ENCODE measurements at regions not wholly inside any gene's neighbourhood (a gene's known extent, or its start where the extent isn't known, plus 50 kb on each side); places are given as distances from the start of the nearest gene placed in this dataset.

DNA sequence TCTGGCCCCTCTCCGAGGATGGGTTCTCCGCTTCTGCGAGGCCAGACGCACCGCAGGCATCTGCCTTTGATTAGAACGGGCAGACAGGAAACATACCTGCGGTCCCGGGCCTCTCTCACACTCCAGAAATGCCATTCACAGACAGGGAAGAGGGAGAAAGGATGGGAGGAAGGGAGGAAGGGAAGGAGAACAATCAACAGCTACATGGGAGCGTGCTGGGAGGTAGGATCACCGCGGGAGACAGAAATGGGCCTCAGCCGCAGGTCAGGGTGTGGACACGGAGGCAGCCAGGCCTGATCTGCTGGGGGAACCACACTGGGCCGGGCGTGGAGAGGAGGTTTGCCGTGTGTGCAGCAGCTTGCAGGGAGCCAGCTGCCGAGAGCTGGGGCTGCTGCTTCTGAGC is 90.7 kb upstream of the RGMA start:
- H3K9me3 ChIP-seq (ENCODE audit: insufficient read depth, low read depth, low read length) = no peaks in the 10 kb centered on the region
- no peak overlapping the region for H3K9ac ChIP-seq (ENCODE audit: low read depth, low read length, poor library complexity, severe bottlenecking)
- H3K27me3 ChIP-seq (ENCODE audit: insufficient read depth, low read length, poor library complexity, severe bottlenecking) = no peaks in the 10 kb centered on the region
- TF ChIP-seq CTCF (conservative IDR thresholded peaks at IDR 0.05; ENCODE audit: low read length) (no peak), EZH2phosphoT487 (IDR thresholded peaks at IDR 0.05; ENCODE audit: borderline replicate concordance) (no peak)
- no peak overlapping the region for H3K4me2 ChIP-seq (ENCODE audit: low read depth, low read length, poor library complexity, severe bottlenecking)
- no peaks in the 10 kb centered on the region for H3F3A ChIP-seq (ENCODE audit: low read depth)
- H3K36me3 ChIP-seq (ENCODE audit: insufficient read depth, low read length) = no peaks in the 10 kb centered on the region
- H3K9me2 ChIP-seq (replicated peaks; ENCODE audit: low read depth, low read length) = no peaks in the 10 kb centered on the region
- no peaks in the 10 kb centered on the region for H4K20me1 ChIP-seq (ENCODE audit: insufficient read depth, low read length, poor library complexity, severe bottlenecking)
- no peak overlapping the region for H2AFZ ChIP-seq (ENCODE audit: low read length)
- no peak overlapping the region for H3K4me3 ChIP-seq (ENCODE audit: low read length, poor library complexity, severe bottlenecking)
- H3K4me1 ChIP-seq (ENCODE audit: insufficient read depth, low read length, poor library complexity, severe bottlenecking) = no peaks in the 10 kb centered on the region
- H3K79me2 ChIP-seq (ENCODE audit: insufficient read depth, low read length) = no peaks in the 10 kb centered on the region

- Histone ChIP-seq H3K4me2 (ENCODE audit: low read depth, low read length, poor library complexity, severe bottlenecking) (no peak overlapping the region), H4K20me1 (ENCODE audit: insufficient read depth, low read length, poor library complexity, severe bottlenecking) (no peaks in the 10 kb centered on the region), H3K27me3 (ENCODE audit: insufficient read depth, low read length, poor library complexity, severe bottlenecking) (no peaks in the 10 kb centered on the region), H3K4me1 (ENCODE audit: insufficient read depth, low read length, poor library complexity, severe bottlenecking) (no peaks in the 10 kb centered on the region), H3K79me2 (ENCODE audit: insufficient read depth, low read length) (no peaks in the 10 kb centered on the region), H3K9me3 (ENCODE audit: insufficient read depth, low read depth, low read length) (no peaks in the 10 kb centered on the region), H3K4me3 (ENCODE audit: low read length, poor library complexity, severe bottlenecking) (no peak overlapping the region), H2AFZ (ENCODE audit: low read length) (no peak overlapping the region), H3K36me3 (ENCODE audit: insufficient read depth, low read length) (no peaks in the 10 kb centered on the region), H3F3A (ENCODE audit: low read depth) (no peaks in the 10 kb centered on the region), H3K9me2 (replicated peaks; ENCODE audit: low read depth, low read length) (no peaks in the 10 kb centered on the region), H3K9ac (ENCODE audit: low read depth, low read length, poor library complexity, severe bottlenecking) (no peak overlapping the region)
- no peak for TF ChIP-seq EZH2phosphoT487 (IDR thresholded peaks at IDR 0.05; ENCODE audit: borderline replicate concordance)
- no peak for TF ChIP-seq CTCF (conservative IDR thresholded peaks at IDR 0.05; ENCODE audit: low read length)
Measured at GRCh38 chr15:93179072-93179471, 90.1 kb upstream of the RGMA start.

GRCh38 chr15:93178371-93178770 is 89.4 kb upstream of the RGMA start:
- Histone ChIP-seq H3K4me3 (ENCODE audit: low read length, poor library complexity, severe bottlenecking) (no peak overlapping the region), H3K9me2 (replicated peaks; ENCODE audit: low read depth, low read length) (no peaks in the 10 kb centered on the region), H4K20me1 (ENCODE audit: insufficient read depth, low read length, poor library complexity, severe bottlenecking) (no peaks in the 10 kb centered on the region), H3F3A (ENCODE audit: low read depth) (no peaks in the 10 kb centered on the region), H3K4me2 (ENCODE audit: low read depth, low read length, poor library complexity, severe bottlenecking) (no peak overlapping the region), H3K79me2 (ENCODE audit: insufficient read depth, low read length) (no peaks in the 10 kb centered on the region), H2AFZ (ENCODE audit: low read length) (no peak overlapping the region), H3K9me3 (ENCODE audit: insufficient read depth, low read depth, low read length) (no peaks in the 10 kb centered on the region), H3K9ac (ENCODE audit: low read depth, low read length, poor library complexity, severe bottlenecking) (no peak overlapping the region), H3K36me3 (ENCODE audit: insufficient read depth, low read length) (no peaks in the 10 kb centered on the region), H3K4me1 (ENCODE audit: insufficient read depth, low read length, poor library complexity, severe bottlenecking) (no peaks in the 10 kb centered on the region), H3K27me3 (ENCODE audit: insufficient read depth, low read length, poor library complexity, severe bottlenecking) (no peaks in the 10 kb centered on the region)
- no peak for TF ChIP-seq CTCF (conservative IDR thresholded peaks at IDR 0.05; ENCODE audit: low read length)
- TF ChIP-seq EZH2phosphoT487 (IDR thresholded peaks at IDR 0.05; ENCODE audit: borderline replicate concordance) = no peak

Data from Loucy (cell line).